OCI-LY1 (cell line): ENCODE measurements at regions not wholly inside any gene's neighbourhood (a gene's known extent, or its start where the extent isn't known, plus 50 kb on each side); places are given as distances from the start of the nearest gene placed in this dataset.
"Not testable (repeated sequence)": the region's sequence is repeated elsewhere in the genome, so short reads cannot be mapped to it uniquely, and the experiment has no call there.

ENCODE experiments used
- EZH2 ChIP-seq: fragments of 200-600 bp; sonication (generic), shearing (Covaris generic); IDR thresholded peaks from 2 replicates; pipeline ENCODE4 v1.8.0; 2017; ENCODE audit warnings: borderline replicate concordance, mixed run types, mild to moderate bottlenecking, antibody characterized with exemption, low read length, moderate library complexity, mixed read lengths
- TF ChIP-seq, protein P1 (sequence below): fragments of 200-600 bp; sonication (generic), shearing (Covaris generic); IDR thresholded peaks from 2 replicates; pipeline ENCODE4 v1.5.1; 2017; ENCODE audit warnings: mild to moderate bottlenecking, antibody characterized with exemption, low read length, moderate library complexity, mixed read lengths

DNA sequence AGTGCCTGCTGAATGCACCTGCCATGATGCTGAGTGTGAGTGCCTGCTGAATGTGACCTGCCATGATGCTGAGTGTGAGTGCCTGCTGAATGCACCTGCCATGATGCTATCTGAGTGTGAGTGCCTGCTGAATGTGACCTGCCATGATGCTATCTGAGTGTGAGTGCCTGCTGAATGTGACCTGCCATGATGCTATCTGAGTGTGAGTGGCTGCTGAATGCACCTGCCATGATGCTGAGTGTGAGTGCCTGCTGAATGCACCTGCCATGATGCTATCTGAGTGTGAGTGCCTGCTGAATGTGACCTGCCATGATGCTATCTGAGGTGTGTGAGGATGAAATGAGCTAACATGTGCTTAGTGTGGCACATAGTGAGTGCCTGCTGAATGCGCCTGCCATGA, 98.7 kb upstream of the SULF2 start:
- TF ChIP-seq, protein P1, sequence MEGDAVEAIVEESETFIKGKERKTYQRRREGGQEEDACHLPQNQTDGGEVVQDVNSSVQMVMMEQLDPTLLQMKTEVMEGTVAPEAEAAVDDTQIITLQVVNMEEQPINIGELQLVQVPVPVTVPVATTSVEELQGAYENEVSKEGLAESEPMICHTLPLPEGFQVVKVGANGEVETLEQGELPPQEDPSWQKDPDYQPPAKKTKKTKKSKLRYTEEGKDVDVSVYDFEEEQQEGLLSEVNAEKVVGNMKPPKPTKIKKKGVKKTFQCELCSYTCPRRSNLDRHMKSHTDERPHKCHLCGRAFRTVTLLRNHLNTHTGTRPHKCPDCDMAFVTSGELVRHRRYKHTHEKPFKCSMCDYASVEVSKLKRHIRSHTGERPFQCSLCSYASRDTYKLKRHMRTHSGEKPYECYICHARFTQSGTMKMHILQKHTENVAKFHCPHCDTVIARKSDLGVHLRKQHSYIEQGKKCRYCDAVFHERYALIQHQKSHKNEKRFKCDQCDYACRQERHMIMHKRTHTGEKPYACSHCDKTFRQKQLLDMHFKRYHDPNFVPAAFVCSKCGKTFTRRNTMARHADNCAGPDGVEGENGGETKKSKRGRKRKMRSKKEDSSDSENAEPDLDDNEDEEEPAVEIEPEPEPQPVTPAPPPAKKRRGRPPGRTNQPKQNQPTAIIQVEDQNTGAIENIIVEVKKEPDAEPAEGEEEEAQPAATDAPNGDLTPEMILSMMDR = not testable (repeated sequence)
- not testable (repeated sequence) for TF ChIP-seq EZH2
